WTC11 (cell line): ENCODE measurements at regions not wholly inside any gene's neighbourhood (a gene's known extent, or its start where the extent isn't known, plus 50 kb on each side); places are given as distances from the start of the nearest gene placed in this dataset.
A peak's percentile ranks its signal among the peaks of the same experiment; 100 is the strongest.

Experiments
- AFF4 ChIP-seq: sonication (generic); formaldehyde crosslinking; IDR thresholded peaks from 2 replicates; pipeline ENCODE4 v1.8.1; 2023; ENCODE audit warnings: mild to moderate bottlenecking, missing genetic modification reagents, borderline replicate concordance
- AR ChIP-seq: fragments of 250-450 bp; sonication (Bioruptor Pico); IDR thresholded peaks from 2 replicates; pipeline ENCODE4 v1.9.0; 2021; ENCODE audit warnings: mild to moderate bottlenecking
- ATF2 ChIP-seq: sonication (generic); formaldehyde crosslinking; IDR thresholded peaks from 2 replicates; pipeline ENCODE4 v1.8.1; 2022; ENCODE audit warnings: low read depth, missing genetic modification reagents, borderline replicate concordance
- CDX4 ChIP-seq: fragments of 250-450 bp; sonication (Bioruptor Pico); IDR thresholded peaks from 2 replicates; pipeline ENCODE4 v1.9.0; 2021; ENCODE audit warnings: moderate library complexity, mild to moderate bottlenecking, inconsistent platforms, borderline replicate concordance
- CREB1 ChIP-seq: sonication (generic); formaldehyde crosslinking; IDR thresholded peaks from 2 replicates; pipeline ENCODE4 v1.8.0; 2023; ENCODE audit warnings: mild to moderate bottlenecking, missing genetic modification reagents
- CREM ChIP-seq: sonication (generic); formaldehyde crosslinking; IDR thresholded peaks from 2 replicates; pipeline ENCODE4 v1.8.1; 2022; ENCODE audit warnings: mild to moderate bottlenecking, missing genetic modification reagents, moderate library complexity
- E2F4 ChIP-seq: sonication (generic); formaldehyde crosslinking; IDR thresholded peaks from 2 replicates; pipeline ENCODE4 v1.8.1; 2022; ENCODE audit warnings: low read depth, mild to moderate bottlenecking, moderate library complexity, missing genetic modification reagents, borderline replicate concordance
- E2F5 ChIP-seq: sonication (generic); formaldehyde crosslinking; IDR thresholded peaks from 2 replicates; pipeline ENCODE4 v1.8.1; 2022; ENCODE audit warnings: mild to moderate bottlenecking, moderate library complexity, missing genetic modification reagents
- FOXK1 ChIP-seq: sonication (generic); formaldehyde crosslinking; IDR thresholded peaks from 2 replicates; pipeline ENCODE4 v1.8.0; 2022; ENCODE audit warnings: mild to moderate bottlenecking, moderate library complexity, missing genetic modification reagents
- GRHL2 ChIP-seq: fragments of 250-450 bp; sonication (Bioruptor Pico); IDR thresholded peaks from 2 replicates; pipeline ENCODE4 v1.8.0; 2022; ENCODE audit warnings: mild to moderate bottlenecking, moderate library complexity; ENCODE audit not compliant: insufficient replicate concordance, severe bottlenecking
- IRF2 ChIP-seq: sonication (generic); formaldehyde crosslinking; IDR thresholded peaks from 2 replicates; pipeline ENCODE4 v1.8.0; 2022; ENCODE audit warnings: low read depth, missing genetic modification reagents, borderline replicate concordance
- MAX ChIP-seq: sonication (generic); formaldehyde crosslinking; IDR thresholded peaks from 2 replicates; pipeline ENCODE4 v1.8.0; 2022; ENCODE audit warnings: mild to moderate bottlenecking, missing genetic modification reagents
- MLX ChIP-seq: sonication (generic); formaldehyde crosslinking; IDR thresholded peaks from 2 replicates; pipeline ENCODE4 v1.8.1; 2023; ENCODE audit warnings: mild to moderate bottlenecking, missing genetic modification reagents, moderate library complexity
- NFE2L1 ChIP-seq: sonication (generic); formaldehyde crosslinking; IDR thresholded peaks from 2 replicates; pipeline ENCODE4 v1.8.1; 2023; ENCODE audit warnings: missing genetic modification reagents
- NR2C2 ChIP-seq: sonication (generic); formaldehyde crosslinking; IDR thresholded peaks from 2 replicates; pipeline ENCODE4 v1.8.0; 2022; ENCODE audit warnings: mild to moderate bottlenecking, missing genetic modification reagents
- OVOL2 ChIP-seq: fragments of 250-450 bp; sonication (Bioruptor Pico); IDR thresholded peaks from 2 replicates; pipeline ENCODE4 v1.9.0; 2021; ENCODE audit warnings: mild to moderate bottlenecking, borderline replicate concordance
- STAT6 ChIP-seq: sonication (generic); formaldehyde crosslinking; conservative IDR thresholded peaks from 2 replicates; pipeline ENCODE4 v1.8.1; 2023; ENCODE audit warnings: mild to moderate bottlenecking, low read depth, missing genetic modification reagents, moderate library complexity
- TP53 ChIP-seq: sonication (generic); formaldehyde crosslinking; IDR thresholded peaks from 2 replicates; pipeline ENCODE4 v1.8.1; 2023; ENCODE audit warnings: mild to moderate bottlenecking, missing genetic modification reagents
- ZMAT4 ChIP-seq: fragments of 250-450 bp; sonication (Bioruptor Pico); IDR thresholded peaks from 2 replicates; pipeline ENCODE4 v1.9.0; 2021; ENCODE audit warnings: mild to moderate bottlenecking
- ZNF121 ChIP-seq: sonication (generic); formaldehyde crosslinking; IDR thresholded peaks from 2 replicates; pipeline ENCODE4 v1.8.0; 2023; ENCODE audit warnings: missing genetic modification reagents
- ZNF232 ChIP-seq: sonication (generic); formaldehyde crosslinking; IDR thresholded peaks from 2 replicates; pipeline ENCODE4 v1.8.0; 2022; ENCODE audit warnings: mild to moderate bottlenecking, missing genetic modification reagents
- ZNF263 ChIP-seq: sonication (generic); formaldehyde crosslinking; IDR thresholded peaks from 2 replicates; pipeline ENCODE4 v1.8.1; 2022; ENCODE audit warnings: low read depth, mild to moderate bottlenecking, moderate library complexity, missing genetic modification reagents
- ZNF416 ChIP-seq: fragments of 250-450 bp; sonication (Bioruptor Pico); IDR thresholded peaks from 2 replicates; pipeline ENCODE4 v1.9.0; 2021; ENCODE audit warnings: mild to moderate bottlenecking, inconsistent platforms

GRCh38 chr11:109106151-109106906, 315.7 kb upstream of the C11orf87 start (continued):
- TF ChIP-seq AR (CRISPR knock-in tag) = no peak
- no peak for TF ChIP-seq CDX4
- 0 out of 2 replicates have a peak, but pooled peaks have one; percentile 19 for TF ChIP-seq MAX (CRISPR knock-in tag)
- TF ChIP-seq E2F4 (CRISPR knock-in tag) = no peak
- TF ChIP-seq ATF2 = no peak
- TF ChIP-seq OVOL2 = no peak
- no peak for TF ChIP-seq ZNF121 (CRISPR knock-in tag)
- TF ChIP-seq AFF4 = 0 out of 2 replicates have a peak, but pooled peaks have one; percentile 23
- no peak for TF ChIP-seq ZNF232 (CRISPR knock-in tag)
- TF ChIP-seq MLX (CRISPR knock-in tag) = no peak
- TF ChIP-seq ZMAT4 (CRISPR knock-in tag) = no peak
- TF ChIP-seq FOXK1 (CRISPR knock-in tag) = 0 out of 2 replicates have a peak, but pooled peaks have one; percentile 35
- TF ChIP-seq TP53 = no peak
- TF ChIP-seq STAT6 (CRISPR knock-in tag) = no peak
- TF ChIP-seq ZNF263 (CRISPR knock-in tag) = 0 out of 2 replicates have a peak, but pooled peaks have one; percentile 50
- no peak; the same call in 1 of the 2 replicates for TF ChIP-seq CREM (CRISPR knock-in tag)
- TF ChIP-seq E2F5 (CRISPR knock-in tag) = no peak
- no peak for TF ChIP-seq GRHL2 (CRISPR knock-in tag)
- TF ChIP-seq IRF2 (CRISPR knock-in tag) = no peak
- no peak for TF ChIP-seq ZNF416
- no peak for TF ChIP-seq NR2C2 (CRISPR knock-in tag)
- TF ChIP-seq NFE2L1 = peak; percentile 61; the same call in 1 of the 2 replicates
- no peak for TF ChIP-seq CREB1 (CRISPR knock-in tag)
